ENCODE measurements at regions not wholly inside any gene's neighbourhood (a gene's known extent, or its start where the extent isn't known, plus 50 kb on each side); places are given as distances from the start of the nearest gene placed in this dataset.
"Not testable (repeated sequence)": the region's sequence is repeated elsewhere in the genome, so short reads cannot be mapped to it uniquely, and the experiment has no call there.

DNA sequence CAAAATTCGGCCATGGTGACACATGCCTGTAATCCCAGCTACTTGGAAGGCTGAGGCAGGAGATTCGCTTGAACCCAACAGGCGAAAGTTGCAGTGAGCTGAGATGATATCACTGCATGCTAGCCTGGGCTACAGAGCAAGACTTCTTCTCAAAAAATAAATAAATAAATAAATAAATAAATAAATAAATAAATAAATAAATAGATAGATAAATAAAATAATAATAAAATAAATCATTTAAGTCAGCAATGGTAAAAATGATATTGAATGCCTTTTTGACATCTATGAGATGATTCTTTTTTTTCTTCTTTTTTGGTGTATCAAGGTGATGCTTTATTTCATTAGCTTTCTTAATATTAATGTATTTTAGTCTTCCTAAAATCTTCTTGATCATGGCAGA lies 221.7 kb upstream of the RXFP2 start:
- DNase-seq (ENCODE audit: low read depth in 2 of 2): no peak

DNA sequence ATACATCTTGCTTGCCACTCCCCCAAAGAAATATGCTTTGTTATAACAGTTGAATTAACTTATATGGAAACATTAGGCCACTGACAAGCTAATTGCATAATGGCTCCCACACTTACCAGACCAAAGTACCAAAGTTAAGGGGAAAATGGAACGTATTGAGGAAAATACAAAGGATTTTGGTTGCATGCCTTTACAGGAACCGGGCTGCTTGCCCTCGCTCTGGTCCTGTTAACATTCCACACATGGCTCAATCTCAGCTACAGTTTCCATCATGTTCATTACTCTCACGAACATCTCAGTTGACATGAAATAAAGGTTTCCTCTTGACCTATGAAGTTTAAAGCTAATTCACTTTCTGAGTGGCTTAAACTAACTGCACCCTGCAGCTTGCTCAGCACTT lies 220.7 kb upstream of the RXFP2 start:
- no peak for DNase-seq (ENCODE audit: low read depth in 2 of 2)

DNA sequence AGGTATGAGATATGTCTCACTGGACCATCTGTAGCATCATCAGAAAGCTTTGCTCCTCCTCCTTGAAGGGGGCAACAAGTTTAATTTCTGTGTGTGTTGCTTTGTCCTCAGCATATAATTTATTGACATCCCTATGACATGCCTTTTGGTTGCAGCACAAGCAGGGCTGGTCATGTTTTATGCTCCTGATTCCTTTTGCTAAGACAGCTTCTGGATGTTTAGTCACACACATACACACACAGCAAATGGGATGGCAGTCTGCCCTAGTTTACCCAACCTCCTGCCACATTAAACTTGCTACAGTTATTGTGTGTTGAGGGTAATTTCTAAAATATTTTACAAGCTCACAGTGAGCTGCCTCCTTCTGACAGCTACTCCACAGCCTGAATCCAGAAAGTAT lies 217.9 kb upstream of the RXFP2 start:
- DNase-seq (ENCODE audit: low read depth in 2 of 2): no peak

DNA sequence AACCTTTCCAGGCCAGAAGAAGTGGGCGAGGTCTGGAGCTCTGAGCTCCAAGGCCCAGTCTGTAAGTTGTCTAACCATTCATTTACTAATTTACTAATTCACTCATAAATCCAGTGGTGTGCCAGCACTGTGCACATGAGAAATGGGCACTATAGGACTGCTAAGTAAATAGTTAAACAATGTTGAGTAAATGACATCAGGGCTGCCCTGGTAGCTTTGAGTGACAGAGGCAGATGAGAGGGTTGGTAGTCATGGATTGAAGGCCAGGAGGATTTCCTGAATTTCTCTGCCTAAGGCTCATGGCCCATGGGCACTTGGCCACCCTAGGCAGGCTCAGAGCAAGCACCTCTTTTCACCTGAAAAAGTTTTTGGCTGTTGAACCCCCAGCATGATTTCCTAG lies 216.9 kb upstream of the RXFP2 start:
- DNase-seq (ENCODE audit: low read depth in 2 of 2): no peak

DNA sequence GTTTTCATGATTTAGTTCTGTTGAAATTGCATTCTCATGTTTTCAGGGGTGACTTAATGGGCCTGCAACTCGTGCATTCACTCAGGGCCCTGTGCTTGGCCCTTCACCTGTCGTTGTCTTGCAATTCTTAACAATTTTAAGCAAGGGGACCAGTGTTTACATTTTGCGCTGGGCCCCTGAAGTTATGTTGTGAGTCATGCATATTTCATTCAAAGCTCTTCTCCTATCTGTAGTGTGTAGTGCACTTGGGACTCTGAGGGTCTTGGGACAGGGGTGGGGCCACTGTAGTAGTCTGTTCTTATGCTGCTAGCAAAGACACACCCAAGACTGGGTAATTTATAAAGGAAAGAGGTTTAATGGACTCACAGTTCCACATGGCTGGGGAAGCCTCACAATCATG lies 211.2 kb upstream of the RXFP2 start:
- no peak for DNase-seq (ENCODE audit: low read depth in 2 of 2)

DNA sequence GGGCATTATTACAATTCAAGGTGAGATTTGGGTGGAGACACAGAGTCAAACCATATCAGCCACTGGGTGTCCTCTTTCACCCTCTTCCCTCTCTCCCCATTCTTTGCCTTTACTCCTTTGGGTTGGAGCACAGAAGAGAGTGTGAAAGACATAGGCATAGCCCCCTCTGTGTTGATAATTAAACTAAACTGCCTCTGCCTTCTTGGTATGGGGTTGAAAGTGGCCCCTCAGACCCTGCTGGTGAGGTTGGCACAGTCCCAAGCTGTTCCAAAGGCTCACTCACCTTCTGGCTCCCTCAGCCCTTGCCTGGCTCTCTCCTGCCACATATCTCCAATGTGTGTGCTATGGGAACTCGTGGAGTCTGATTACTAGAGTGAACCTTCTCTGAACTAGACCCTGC lies 210.6 kb upstream of the RXFP2 start:
- DNase-seq (ENCODE audit: low read depth in 2 of 2): no peak

DNA sequence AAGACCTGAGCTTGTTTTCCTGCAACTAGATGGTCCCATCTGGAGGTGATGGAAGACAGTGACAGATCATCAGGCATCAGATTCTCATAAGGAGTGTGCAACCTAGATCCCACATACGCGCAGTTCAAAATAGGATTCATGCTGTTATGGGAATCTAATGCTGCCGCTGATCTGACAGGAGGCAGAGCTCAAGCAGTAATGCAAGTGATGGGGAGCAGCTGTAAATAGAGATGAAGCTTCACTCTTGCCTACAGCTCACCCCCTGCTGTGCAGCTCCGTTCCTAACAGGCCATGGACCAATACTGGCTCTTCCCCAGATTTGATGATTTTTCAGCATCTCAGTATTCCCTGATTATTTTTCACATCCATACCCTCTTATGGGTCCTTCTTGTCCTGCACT lies 208.4 kb upstream of the RXFP2 start:
- DNase-seq (ENCODE audit: low read depth in 2 of 2): no peak

DNA sequence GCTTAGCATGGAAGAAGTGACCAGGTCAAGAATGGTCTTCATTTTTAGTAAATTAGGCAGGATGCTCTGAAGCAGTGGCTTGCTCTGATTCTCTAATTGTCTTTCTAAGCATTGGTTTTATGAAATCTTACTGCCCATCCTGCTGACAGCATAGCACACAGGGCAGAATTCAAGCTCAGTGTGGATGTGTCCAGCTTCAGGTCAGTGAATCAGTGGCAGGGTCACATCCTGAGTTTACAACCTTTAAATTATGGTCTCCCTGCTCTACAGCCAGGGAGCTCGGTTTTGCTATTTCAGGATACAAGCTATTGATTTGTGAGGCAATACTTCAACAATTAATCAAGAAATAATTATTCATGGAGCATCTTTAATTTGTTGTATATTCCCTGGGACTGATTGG lies 202.3 kb upstream of the RXFP2 start:
- DNase-seq (ENCODE audit: low read depth in 2 of 2): no peak

DNA sequence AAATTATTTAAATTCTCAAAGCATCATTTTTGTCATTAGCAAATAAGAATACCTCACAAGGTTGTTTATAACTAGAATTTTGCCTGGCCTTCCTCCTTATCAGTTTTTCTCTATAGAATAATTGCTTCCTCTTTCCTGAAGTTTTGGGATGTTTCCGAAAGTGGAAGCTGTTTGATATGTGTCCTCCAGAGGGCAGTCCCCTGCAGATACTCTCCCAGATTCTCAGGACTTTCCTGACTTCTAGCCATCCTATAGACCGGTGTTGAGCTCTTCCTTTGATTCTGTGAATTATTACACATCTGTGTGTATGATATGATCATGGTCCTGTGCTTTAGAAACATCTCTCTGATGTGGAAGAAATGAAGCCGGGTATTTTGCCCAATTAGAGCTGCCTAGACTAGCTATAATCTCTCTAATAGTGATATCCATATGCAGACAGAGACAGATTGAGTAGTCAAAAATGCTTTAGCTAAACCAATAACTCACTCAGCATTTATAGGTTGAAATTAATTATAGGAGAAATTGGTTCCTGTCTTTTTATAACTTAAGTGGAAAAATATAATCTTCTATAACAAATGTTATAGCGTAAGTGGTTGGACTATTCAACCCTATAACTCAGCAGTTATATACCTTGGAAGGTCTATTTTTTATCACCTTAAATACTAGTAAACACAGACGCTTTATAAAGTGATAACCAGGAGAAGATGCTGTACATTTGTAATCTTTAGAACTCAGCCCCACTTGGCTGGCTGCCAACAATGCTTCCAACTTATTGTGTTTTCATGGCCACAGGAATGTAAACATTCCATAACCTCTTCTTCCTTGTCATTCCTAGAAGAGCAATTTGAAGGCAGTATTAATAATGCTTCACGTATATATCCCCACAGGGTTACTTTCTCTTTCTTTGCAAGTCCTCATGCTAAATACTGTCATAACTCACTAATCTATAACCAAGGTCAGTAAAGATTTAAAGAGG lies 201.0 kb upstream of the RXFP2 start:
- DNase-seq (ENCODE audit: low read depth in 2 of 2): no peak

DNA sequence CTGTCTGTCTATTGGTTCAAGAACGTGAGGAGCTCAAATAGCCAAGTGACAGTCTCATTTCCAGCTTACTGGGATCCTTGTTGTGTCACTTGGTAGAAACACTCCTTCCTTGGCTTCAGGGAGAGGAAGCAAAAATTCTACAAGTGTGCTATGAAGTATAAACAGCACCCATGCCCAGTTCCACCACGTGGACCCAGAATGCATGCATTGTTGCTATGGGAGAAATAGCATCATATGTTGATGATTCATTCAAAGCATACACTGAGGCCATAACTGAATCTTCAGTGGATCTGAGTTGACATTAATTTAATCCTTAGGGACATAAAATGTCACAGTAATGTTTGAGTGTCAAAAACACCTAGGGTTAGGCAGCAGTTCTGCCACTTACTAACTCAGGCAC lies 199.0 kb upstream of the RXFP2 start:
- DNase-seq (ENCODE audit: low read depth in 2 of 2): no peak

DNA sequence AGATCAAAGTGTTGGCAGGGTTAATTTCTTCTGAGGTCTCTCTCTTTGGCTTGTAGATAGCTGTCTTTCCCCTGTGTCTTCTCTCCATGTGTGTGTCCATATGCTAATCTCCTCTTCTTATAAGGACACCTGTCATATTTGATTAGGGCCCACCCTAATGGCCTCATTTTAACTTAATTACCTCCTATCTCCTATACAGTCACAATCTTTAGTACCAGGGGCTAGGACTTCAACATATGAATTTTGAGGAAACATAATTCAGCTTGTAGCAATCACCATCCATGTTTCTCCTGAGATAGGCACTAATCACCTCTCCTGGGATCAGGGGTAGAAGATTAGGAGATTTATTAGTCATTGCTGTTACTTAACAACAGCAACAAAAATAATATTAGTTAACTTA lies 196.1 kb upstream of the RXFP2 start:
- no peak for DNase-seq (ENCODE audit: low read depth in 2 of 2)

DNA sequence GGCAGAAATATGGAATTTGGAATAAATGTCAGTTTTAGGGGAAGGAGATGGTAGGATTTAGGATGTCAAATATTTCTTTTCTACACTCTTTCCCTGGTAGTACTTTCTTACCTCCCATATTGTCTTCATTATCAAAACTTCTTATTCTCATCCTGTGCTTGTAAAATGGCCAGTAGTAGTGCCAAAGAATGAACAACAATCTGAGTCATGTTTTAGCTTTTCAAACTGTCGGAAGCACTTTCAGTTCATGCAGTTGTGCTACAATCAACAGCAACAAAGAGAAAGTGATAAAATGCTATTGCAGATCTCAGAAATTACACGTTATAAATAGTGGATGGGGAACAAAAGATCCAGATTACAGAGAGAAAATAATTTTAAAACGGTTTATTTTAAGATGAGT lies 193.7 kb upstream of the RXFP2 start:
- DNase-seq (ENCODE audit: low read depth in 2 of 2): no peak

DNA sequence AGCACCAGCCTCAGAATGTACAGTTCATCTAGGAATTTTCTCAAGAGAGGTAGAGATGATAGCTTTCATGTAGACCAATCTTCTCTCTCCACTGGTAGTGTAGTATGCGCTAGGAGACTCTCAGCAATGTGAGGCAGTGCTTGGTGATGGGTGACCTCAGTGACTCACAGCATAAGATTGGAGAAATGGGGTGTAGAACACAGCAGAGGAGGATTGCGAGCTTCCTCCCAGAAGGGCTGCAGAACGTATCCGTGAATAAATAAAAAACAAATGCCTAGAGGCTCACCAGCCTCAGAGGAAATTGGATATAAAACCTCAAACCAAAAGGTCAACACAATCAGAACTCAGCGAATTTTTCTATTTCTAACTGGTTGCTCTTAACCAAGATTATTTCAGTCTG lies 182.9 kb upstream of the RXFP2 start:
- DNase-seq (ENCODE audit: low read depth in 2 of 2): no peak

DNA sequence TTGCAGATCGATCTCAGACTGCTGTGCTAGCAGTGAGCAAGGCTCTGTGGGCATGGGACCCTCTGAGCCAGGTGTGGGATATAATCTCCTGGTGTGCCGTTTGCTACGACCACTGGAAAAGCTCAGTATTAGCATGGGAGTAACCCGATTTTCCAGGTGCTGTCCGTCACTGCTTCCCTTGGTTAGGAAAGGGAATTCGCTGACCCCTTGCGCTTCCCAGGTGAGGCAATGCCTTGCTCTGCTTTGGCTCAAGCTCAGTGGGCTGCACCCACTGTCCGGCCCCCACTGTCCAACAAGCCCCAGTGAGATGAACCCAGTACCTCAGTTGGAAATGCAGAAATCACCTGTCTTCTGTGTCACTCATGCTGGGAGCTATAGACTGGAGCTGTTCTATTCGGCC lies 155.1 kb upstream of the RXFP2 start:
- not testable (repeated sequence) for DNase-seq (ENCODE audit: low read depth in 2 of 2)

DNA sequence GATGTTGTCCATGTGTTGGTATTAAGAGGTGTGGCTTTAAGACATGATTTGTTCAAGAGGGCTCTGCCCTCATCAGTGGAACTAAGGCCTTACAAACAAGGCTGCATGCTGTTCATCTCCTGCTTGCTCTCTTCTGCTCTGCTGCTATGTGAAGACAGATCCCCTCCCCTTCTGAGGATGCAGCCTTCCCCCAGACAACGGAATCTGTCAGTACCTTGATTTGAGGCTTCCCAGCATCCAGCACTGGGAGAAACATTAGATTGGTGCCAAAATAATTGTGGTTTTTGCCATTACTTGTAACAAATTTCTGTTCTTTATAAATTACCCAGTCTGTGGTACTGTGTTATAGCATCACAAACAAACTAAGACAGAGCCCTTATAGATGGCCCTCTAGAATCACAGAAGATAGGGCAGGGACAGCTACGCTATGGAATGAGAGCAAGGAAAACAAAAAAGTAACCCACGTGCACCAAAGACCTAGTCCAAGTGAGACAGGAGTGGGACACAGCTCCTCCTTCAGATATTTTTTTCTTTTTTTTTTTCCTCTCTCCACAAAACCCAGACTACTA lies 151.5 kb upstream of the RXFP2 start:
- DNase-seq (ENCODE audit: low read depth in 2 of 2): no peak

DNA sequence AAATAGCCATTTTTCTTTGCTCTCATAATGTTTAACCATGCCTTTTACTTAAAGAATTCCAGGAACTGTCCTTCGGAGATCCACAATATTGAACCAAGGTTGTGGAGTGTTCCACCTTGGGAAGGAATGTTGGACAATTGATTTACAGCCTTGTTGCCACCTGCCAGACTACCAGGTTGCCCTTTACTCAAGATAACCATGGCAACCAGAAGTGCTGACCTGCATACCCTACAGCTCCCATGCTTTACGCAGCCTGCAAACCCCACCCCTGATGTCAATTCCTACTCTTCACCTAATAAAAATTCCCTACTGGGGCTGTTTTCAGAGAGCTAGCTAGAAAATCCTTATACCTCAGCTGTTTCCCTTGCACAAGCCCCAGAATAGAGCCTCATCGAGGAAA lies 151.0 kb upstream of the RXFP2 start:
- no peak for DNase-seq (ENCODE audit: low read depth in 2 of 2)

DNA sequence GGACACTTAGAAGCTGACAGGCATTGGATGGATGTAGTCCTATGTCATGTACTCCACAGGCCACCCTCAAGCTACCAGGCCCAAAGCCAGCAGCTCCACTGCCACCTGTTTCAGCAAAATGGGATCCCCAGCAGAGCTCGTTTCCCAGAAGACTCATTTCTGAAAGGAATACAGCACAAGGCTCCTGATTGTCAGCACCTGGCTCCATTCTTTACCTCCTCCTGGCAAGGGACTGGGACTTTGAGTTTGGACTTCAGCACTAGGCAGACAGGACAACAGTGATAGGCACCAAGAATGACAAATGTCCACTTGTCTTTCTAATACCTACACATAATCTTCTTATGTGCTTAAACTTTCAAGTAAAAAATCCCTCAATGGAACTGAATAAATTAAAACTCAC lies 150.4 kb upstream of the RXFP2 start:
- DNase-seq (ENCODE audit: low read depth in 2 of 2): no peak

DNA sequence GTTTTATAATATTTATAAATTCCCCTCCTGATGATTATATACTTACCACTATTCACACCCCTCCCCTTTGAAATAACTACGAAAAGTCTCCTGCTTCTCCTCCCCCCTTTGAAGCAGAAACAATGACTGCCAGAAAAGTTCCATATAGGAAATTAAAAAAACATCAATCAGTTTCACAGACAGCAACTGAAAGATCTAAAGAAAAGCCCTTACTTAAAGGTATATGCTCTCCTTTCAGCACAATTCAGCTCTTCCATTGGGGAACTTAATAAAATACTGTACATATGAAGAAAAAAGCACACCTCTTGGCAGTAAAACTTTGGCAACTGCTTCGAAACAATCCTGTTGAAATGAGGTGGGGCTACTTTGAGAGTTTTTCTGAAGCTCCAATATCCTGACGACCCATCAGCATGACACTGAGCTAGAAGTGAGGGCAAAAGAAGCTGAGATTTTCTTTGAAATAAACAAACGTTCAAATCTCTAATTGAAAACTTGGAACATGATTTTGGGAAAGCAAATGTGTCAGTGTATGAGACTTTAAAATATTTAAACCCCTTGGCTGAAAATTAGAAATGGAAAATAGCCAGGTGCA lies 147.6 kb upstream of the RXFP2 start:
- DNase-seq (ENCODE audit: low read depth in 2 of 2): no peak

DNA sequence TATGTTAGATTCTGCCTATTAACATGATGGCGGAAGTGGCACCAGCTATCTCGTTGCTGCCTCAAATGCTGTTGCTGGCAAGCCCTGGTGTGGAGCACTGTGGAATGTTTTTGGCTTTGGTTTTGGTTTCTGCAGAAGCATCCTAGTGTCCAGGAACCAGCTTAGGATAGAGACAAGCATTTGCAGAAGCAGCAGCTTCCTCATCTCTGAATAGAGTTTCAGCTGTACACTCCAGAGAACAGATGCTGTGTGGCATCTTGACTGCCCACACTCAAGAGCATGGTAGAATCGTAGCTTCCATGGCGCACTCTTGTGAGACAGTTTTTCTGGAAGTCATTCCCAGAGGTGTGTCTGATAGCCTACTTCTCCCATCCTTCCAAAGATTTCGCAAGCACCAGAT lies 145.3 kb upstream of the RXFP2 start:
- DNase-seq (ENCODE audit: low read depth in 2 of 2): no peak

DNA sequence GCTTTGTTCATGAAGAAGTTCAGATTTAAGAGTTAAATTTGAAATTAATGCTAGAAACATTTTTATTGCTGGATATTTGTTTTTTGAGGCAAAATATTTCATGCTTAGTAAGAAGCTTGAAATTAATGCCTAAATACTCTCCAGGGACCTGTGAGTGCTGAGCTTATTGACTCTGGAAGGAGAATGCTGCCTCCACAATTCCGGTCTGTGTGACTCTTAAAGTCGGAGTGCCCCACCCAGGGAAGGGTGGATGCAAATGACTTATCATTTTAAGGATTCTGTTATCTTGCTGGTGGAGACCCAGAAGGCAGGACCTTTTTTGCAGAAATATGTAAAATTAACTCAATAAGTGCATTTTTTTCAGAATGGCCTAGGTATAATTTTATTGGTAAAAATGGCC lies 143.8 kb upstream of the RXFP2 start:
- DNase-seq (ENCODE audit: low read depth in 2 of 2): no peak

DNA sequence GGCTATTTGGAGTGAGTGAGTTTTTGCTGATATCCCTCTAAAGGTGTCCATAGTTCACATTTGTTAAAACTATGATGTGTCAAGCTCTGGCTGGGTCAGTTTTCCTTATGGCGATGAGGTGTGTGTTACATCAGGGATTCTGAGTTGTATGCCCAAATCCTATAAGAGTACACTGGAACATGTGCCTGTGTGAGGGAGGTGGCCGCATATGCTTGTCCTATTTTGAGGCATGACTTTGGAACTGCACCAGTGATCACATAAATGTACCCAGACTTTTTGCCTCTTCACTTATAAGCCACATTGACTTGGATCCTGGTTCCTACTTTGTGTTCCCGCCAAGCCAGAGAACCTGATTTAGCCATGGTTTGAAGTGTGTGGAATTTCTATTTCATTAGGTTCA lies 140.3 kb upstream of the RXFP2 start:
- no peak for DNase-seq (ENCODE audit: low read depth in 2 of 2)

DNA sequence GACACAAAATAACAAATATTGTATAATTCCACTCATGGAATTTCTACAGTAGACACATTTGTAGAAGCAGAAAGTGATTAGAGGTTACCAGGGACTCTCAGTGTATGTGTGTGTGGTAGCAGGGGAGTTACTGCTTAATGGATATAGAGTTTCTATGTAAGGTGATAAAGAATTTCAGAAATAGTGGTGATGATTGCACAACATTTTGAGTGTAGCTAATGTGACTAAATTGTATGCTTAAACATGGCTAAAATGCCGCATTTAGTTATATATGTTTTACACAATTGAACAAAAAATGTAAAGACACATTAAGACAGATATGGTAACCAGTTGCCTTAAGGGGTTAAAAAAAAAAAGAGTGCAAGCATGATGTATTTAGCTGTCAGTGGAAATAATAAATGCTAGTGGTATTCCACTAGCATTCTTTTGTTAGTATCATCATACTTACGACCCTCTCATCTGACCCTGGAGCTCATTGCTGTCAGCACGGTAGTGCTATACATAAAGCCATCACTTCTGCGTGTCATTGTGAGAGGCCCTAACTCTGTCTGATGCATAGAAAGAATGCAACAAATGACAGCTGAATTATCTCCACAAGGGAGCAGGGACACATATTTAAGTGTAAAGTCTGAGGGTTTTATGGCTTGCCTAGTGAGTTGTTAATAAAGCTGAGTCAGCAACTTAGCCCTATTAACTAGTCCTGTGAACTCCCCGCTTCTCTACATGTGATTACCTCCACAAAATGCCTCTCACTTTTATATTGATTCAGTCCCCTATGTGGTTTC lies 134.1 kb upstream of the RXFP2 start:
- no peak for DNase-seq (ENCODE audit: low read depth in 2 of 2)

Measured in stimulated activated CD8-positive, alpha-beta memory T cell treated with anti-CD3 and anti-CD28 coated beads, Interleukin-15, amount 100 ng/mL, for 4 hours (primary cell).